Activated naive CD8-positive, alpha-beta T cell treated with anti-CD3 and anti-CD28 coated beads, Interleukin-2, amount 10 ng/mL, durations not matched to agents 7 days and 5 days (primary cell): ENCODE measurements at regions not wholly inside any gene's neighbourhood (a gene's known extent, or its start where the extent isn't known, plus 50 kb on each side); places are given as distances from the start of the nearest gene placed in this dataset.

Experiments
- ATAC-seq: fragments of 150-1000 bp; cut with Tn5 transposase; one replicate; pipeline ENCODE4 v1.10.0; 2021; ENCODE audit warnings: low read depth, moderate library complexity
- POLR2A ChIA-PET: fragments of 350-600 bp; sonication (Branson Sonifier 250); formaldehyde crosslinking; loops from one replicate; lab custom pipeline; 2021; ENCODE audit warnings: antibody characterized with exemption; lab: Charles Lee
- DNase-seq: peaks from one replicate; pipeline ENCODE4 v3.0.0; 2021
- H3K27ac Mint-ChIP-seq: one replicate; pipeline ENCODE4 v1.8.0; 2022; ENCODE audit warnings: mild to moderate bottlenecking, mixed read lengths
- H3K27me3 Mint-ChIP-seq: one replicate; pipeline ENCODE4 v1.8.0; 2022; ENCODE audit warnings: mild to moderate bottlenecking, moderate library complexity, mixed read lengths
- H3K36me3 Mint-ChIP-seq: one replicate; pipeline ENCODE4 v1.8.0; 2021; ENCODE audit warnings: mild to moderate bottlenecking, mixed read lengths
- H3K4me1 Mint-ChIP-seq: one replicate; pipeline ENCODE4 v1.8.0; 2021; ENCODE audit warnings: mixed read lengths
- H3K4me3 Mint-ChIP-seq: one replicate; pipeline ENCODE4 v1.8.0; 2022; ENCODE audit warnings: mild to moderate bottlenecking, moderate library complexity, mixed read lengths
- H3K9me3 Mint-ChIP-seq: one replicate; pipeline ENCODE4 v1.8.0; 2021; ENCODE audit warnings: mixed read lengths

DNA sequence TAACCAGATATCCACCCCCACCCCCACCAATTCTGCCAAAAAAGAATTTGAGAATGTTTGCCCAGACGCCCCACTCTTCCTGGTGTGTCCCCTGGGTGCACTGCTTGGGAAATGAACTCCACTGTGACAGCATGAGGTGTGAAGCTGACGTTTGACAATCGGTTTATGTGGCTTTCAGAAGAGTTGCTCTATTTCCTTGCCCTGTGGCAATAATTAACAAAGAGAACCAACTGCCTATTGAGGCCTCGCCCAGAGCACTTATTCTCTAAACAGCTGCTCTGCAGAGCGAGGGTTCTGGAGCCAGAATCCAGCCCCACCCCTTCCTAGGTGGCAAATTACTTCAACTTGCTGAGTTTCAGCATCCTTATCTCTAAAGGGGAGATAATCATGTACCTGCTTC lies 115.8 kb upstream of the SIX3 start:
- Mint-ChIP-seq H3K36me3 (no peaks in the 10 kb centered on the region), H3K9me3 (no peaks in the 10 kb centered on the region), H3K4me3 (no peak overlapping the region), H3K4me1 (no peaks in the 10 kb centered on the region), H3K27me3 (peaks cover 10% of the 10 kb centered on the region), H3K27ac (no peak overlapping the region)
- POLR2A ChIA-PET = no interaction called here
- no peak for ATAC-seq
- no peak for DNase-seq

DNA sequence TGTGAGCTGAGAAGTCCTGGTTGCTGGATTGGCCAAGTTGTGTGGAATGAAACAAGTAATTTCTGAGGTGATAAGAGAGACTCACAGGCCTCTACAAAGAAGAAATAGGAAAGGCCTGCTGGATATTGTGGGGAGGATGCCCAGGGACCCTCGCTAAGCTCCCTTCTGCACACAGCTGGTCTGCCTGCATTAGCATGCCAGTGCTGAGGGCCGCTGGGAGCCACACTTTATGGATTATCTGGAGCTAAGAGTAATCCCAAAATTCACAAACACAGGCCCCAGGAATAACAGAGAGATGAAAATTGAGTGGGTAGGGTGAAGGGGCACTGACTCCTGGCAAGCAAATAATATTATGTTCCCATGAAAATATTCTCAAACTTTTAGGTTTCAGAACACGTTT lies 114.9 kb upstream of the SIX3 start:
- POLR2A ChIA-PET = no interaction called here
- ATAC-seq (no peak), DNase-seq (no peak)
- H3K27me3 Mint-ChIP-seq = peaks cover 8% of the 10 kb centered on the region
- H3K9me3 Mint-ChIP-seq = no peaks in the 10 kb centered on the region
- no peaks in the 10 kb centered on the region for H3K4me1 Mint-ChIP-seq
- H3K4me3 Mint-ChIP-seq = no peak overlapping the region
- H3K27ac Mint-ChIP-seq = no peak overlapping the region
- H3K36me3 Mint-ChIP-seq = no peaks in the 10 kb centered on the region

DNA sequence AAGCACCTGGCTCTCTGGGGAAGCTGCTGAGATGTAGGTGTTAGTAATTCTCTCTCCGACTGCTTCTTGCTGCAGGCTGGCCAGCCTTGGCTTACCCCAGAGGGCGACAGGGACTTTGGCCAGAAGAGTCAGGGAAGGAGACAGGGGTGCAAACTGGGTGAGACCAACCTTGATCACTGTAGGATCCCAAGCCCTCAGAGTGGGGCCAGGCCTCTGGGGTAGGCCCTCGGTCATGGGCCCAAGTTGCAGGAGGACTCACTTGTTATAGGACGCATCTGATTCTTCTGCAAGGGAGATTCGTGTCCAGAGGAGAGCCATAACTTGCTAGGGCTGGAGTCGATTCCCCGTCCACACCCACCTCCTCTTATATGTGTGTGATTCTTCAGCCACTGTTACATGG lies 111.7 kb upstream of the SIX3 start:
- Mint-ChIP-seq H3K4me3 (no peak overlapping the region), H3K9me3 (no peaks in the 10 kb centered on the region), H3K36me3 (no peaks in the 10 kb centered on the region), H3K27ac (no peak overlapping the region), H3K27me3 (peaks cover 8% of the 10 kb centered on the region), H3K4me1 (no peaks in the 10 kb centered on the region)
- ATAC-seq = no peak
- POLR2A ChIA-PET = no interaction called here
- no peak for DNase-seq

DNA sequence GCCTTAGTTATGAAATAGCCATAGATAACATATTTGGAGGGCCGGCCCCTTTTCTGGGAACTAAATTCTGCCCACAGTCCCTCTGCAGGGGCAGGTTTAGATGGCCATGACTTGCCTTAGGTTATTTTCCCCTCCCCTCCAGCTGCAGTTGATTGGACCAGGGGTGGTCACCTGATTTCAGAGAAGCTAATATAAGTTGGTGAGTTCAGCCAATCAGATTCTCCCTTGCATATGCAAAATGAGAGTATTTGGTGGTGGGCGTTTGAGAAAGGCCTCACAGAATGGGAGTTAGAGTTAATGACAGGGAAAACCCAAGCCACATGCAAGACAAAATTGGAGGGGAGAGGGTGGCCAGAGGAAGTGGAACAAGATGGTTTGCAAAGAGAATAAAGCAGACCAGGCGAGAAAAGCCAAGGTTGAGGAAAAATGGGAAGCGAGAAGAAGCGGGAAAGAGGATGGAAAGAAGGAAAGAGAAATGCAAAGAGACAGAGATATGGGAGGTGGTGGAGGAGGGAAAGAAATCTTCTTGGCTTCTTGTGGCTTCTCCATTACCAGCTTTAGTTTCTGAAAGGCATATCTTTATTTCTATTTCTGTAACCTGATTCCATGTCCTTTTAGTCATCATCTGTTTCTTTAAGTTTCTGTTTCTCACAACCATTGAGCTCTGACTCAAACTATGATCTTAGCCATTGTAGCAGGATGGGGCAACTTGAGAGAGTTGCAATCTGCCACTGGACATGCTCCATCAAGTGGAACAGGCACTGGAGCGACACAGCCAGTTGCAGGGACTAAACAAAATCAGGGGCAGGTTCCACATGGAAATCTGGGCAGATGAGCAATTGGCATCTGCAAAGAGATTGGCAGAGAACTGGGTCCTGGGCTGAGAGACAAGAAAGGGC lies 108.1 kb upstream of the SIX3 start:
- no peaks in the 10 kb centered on the region for H3K4me1 Mint-ChIP-seq
- POLR2A ChIA-PET = no interaction called here
- peaks cover 9% of the 10 kb centered on the region for H3K27me3 Mint-ChIP-seq
- ATAC-seq (no peak), DNase-seq (no peak)
- no peaks in the 10 kb centered on the region for H3K36me3 Mint-ChIP-seq
- H3K4me3 Mint-ChIP-seq = no peak overlapping the region
- no peak overlapping the region for H3K27ac Mint-ChIP-seq
- H3K9me3 Mint-ChIP-seq = no peaks in the 10 kb centered on the region

DNA sequence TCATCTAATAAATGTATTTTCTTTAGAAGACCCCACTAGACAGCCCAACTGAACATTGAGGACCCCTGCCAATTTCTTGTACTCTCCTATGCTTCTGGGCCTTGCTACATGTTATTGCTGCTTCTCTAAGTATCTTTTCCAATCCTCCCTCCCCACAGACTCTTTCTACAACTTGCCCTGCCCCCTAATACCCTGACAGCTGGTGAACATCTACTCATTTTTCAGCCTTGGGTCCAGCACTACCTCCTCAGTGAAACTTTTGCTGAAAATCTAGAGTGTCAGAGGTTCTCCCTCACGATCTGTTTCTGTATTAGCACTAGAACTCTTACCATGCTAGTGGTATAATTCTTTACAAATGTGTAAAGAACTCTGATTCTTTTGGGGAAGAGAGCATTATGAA lies 106.8 kb upstream of the SIX3 start:
- Mint-ChIP-seq H3K4me1 (no peaks in the 10 kb centered on the region), H3K4me3 (no peak overlapping the region), H3K27me3 (peaks cover 4% of the 10 kb centered on the region), H3K27ac (no peak overlapping the region), H3K9me3 (no peaks in the 10 kb centered on the region), H3K36me3 (no peaks in the 10 kb centered on the region)
- DNase-seq (no peak), ATAC-seq (no peak)
- POLR2A ChIA-PET = no interaction called here

DNA sequence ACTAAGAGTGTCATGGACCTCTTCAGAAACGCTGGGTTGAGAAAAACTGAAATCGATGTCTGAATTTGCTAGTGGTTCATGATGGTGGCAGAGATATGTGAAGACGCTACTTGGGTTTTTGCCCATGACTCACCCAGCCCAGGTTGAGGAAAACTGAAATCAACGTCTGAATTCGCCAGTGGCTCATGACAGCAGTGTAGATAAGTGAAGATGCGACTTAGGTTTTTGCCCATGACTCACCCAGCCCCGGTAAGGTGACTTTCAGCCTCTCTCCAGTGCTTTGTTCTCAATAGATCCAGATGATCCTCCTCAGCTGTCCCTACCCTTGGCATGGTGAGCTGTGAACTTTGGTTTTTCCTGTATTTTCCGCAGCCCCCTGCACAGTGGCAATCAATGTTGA lies 105.3 kb upstream of the SIX3 start:
- no peak for DNase-seq
- H3K27ac Mint-ChIP-seq = no peak overlapping the region
- no peaks in the 10 kb centered on the region for H3K4me1 Mint-ChIP-seq
- peaks cover 4% of the 10 kb centered on the region for H3K27me3 Mint-ChIP-seq
- POLR2A ChIA-PET = no interaction called here
- no peak for ATAC-seq
- no peak overlapping the region for H3K4me3 Mint-ChIP-seq
- no peaks in the 10 kb centered on the region for H3K9me3 Mint-ChIP-seq
- H3K36me3 Mint-ChIP-seq = no peaks in the 10 kb centered on the region

DNA sequence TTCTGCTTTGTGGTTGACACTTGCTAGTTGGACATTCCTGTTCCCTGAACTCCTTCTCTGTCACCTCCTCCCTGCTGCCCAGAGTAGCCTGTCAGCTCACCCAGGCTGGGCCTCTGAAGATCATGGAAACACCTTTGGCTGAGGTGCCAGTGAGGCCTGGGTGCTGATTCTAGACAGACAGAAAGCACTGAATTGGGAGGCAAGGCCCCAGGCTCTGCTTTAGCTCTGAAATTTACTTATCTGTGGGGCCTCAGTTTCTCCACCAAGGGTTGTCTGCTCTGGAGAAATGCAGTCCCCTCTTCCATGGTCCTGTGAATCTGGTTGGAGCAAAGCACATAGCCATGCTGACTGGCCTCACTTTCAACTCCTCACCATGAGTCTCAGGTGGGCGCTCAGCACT lies 104.6 kb upstream of the SIX3 start:
- H3K4me3 Mint-ChIP-seq = no peak overlapping the region
- H3K4me1 Mint-ChIP-seq = no peaks in the 10 kb centered on the region
- H3K9me3 Mint-ChIP-seq = no peaks in the 10 kb centered on the region
- POLR2A ChIA-PET = no interaction called here
- no peak for ATAC-seq
- no peak overlapping the region for H3K27ac Mint-ChIP-seq
- H3K36me3 Mint-ChIP-seq = no peaks in the 10 kb centered on the region
- no peak for DNase-seq
- H3K27me3 Mint-ChIP-seq = peaks cover 4% of the 10 kb centered on the region

DNA sequence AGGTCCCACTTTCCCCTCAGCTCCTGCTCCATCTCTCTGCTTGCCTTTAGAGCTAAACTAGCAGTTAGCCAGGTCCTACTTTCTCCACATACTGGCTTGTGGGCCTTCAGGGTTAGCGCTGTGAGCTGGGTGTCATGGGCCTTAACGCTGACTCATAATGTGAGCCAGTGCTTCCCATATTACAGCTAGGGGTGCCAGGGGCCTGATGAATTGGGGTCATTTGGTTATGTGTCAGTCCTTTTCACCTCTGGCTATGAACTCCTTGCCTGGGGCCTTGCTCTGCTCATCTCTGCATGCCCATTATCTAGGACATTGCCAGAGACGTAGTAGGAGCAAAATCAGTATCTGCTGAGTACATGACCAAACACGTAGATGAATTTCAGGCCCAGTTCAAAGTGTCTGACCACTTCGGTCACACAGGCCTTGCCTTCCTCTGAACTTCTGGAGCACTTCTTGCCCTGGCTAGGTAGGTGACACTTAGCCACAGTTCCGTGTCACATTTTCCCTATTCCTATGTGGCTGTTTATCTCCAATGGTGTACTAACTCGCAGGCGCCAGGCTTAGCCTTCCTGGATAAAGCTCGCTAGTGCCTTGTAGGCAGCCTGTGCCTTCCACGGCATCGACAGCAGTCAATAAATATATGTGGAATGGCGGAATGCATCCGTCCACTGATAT lies 103.2 kb upstream of the SIX3 start:
- Mint-ChIP-seq H3K4me1 (no peaks in the 10 kb centered on the region), H3K27me3 (peaks cover 4% of the 10 kb centered on the region), H3K4me3 (no peak overlapping the region), H3K27ac (no peak overlapping the region), H3K36me3 (no peaks in the 10 kb centered on the region), H3K9me3 (no peaks in the 10 kb centered on the region)
- POLR2A ChIA-PET = no interaction called here
- DNase-seq (no peak), ATAC-seq (no peak)

DNA sequence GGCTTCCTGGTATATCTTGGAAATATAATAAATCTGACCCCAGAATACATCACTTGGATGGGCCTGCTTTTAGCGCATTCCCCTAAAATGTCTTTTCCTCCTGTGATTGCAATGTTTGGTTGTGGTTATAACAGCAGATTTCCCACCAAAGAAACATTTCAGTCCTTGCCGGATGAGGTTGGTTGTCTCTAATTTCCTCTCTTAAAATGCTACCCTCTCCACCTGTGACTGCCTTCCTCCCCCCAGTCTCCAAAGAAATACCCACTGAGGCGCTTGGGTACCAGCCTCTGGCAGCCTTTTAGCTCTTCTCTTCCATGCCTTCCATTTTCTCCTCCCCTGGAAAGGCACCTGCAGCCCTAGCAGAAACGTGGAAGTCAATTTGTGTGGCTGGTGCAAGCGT lies 102.1 kb upstream of the SIX3 start:
- Mint-ChIP-seq H3K4me3 (no peak overlapping the region), H3K36me3 (no peaks in the 10 kb centered on the region), H3K27me3 (peaks cover 4% of the 10 kb centered on the region), H3K4me1 (no peaks in the 10 kb centered on the region), H3K27ac (no peak overlapping the region), H3K9me3 (no peaks in the 10 kb centered on the region)
- POLR2A ChIA-PET = no interaction called here
- DNase-seq (no peak), ATAC-seq (no peak)

DNA sequence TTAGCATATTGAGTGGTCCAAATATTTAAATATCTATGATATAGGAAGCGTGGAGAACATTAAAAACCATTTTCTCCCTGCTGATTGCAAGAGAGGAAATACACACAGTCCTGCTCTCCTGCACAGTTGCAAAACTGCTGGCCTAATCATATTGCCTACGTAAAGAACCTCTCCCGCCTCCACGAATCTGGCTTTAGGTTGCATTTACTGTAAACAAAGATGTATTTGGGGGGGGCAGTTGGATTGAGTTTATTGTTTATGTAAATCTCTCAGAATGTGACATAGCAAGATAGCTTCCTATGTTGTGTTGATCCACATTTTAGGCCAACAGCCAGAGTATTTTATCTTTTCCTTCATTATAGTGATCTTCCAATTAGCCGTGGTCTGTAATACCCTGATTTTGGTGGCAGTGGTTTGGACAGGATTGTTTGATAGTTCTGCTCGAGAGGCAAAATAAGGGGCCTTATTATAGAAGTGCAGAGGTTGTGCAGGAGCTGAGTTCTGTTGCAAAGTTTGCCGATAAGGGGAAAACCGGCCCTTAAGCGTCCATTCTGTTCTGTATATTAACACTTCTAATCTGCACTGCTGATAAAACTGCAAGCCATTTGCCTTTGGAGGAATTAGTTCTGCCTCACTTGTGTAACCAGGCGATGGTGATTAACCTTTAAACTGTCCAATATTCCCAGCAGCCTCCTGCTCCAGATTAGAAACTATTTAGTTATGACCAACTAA lies 101.6 kb upstream of the SIX3 start:
- H3K27me3 Mint-ChIP-seq = peaks cover 4% of the 10 kb centered on the region
- H3K4me3 Mint-ChIP-seq = no peak overlapping the region
- no peaks in the 10 kb centered on the region for H3K36me3 Mint-ChIP-seq
- POLR2A ChIA-PET = no interaction called here
- no peaks in the 10 kb centered on the region for H3K4me1 Mint-ChIP-seq
- ATAC-seq (no peak), DNase-seq (no peak)
- H3K9me3 Mint-ChIP-seq = no peaks in the 10 kb centered on the region
- H3K27ac Mint-ChIP-seq = no peak overlapping the region

DNA sequence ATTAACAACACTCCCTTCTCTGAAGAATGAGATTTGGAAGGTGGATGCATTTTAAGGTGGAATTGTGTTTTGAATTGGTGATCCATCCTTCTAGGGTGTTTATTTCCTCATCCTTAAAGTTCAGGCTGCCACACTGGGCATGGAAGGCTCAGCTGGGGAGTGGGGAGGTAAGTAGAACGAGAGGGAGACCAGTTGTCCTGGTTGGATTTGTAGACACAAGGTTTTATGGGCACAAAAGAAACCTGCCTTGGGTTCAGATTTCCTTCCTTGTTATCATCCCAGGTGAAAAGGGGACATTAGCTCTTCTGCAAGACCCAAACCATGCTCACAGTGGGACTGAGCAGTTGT lies 101.0 kb upstream of the SIX3 start:
- no peak for ATAC-seq
- peaks cover 4% of the 10 kb centered on the region for H3K27me3 Mint-ChIP-seq
- no peak for DNase-seq
- no peak overlapping the region for H3K27ac Mint-ChIP-seq
- no peaks in the 10 kb centered on the region for H3K36me3 Mint-ChIP-seq
- no peak overlapping the region for H3K4me3 Mint-ChIP-seq
- H3K9me3 Mint-ChIP-seq = no peaks in the 10 kb centered on the region
- POLR2A ChIA-PET = no interaction called here
- no peaks in the 10 kb centered on the region for H3K4me1 Mint-ChIP-seq

DNA sequence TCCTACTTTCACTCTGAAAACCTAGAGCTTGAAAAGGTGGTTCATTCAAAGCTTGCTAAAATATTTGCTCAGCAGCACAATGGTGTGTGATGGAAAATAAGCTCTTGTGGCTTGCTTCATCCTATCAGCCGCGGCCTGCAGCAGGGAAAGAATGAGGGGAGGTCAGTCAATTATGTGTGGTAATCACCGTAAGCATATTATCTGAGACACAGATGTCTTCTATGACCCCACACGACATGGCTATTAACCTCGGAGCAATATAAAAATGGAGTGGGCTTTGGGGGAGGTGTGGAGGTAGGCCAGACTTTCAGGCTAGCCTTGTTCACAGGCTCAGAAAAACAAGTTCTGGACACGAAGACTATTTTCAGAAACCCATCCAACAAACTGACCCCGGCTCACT lies 98.4 kb upstream of the SIX3 start:
- Mint-ChIP-seq H3K4me1 (no peaks in the 10 kb centered on the region), H3K27ac (no peak overlapping the region), H3K36me3 (no peaks in the 10 kb centered on the region), H3K4me3 (no peak overlapping the region), H3K27me3 (peaks cover 8% of the 10 kb centered on the region), H3K9me3 (no peaks in the 10 kb centered on the region)
- DNase-seq = no peak
- ATAC-seq = no peak
- POLR2A ChIA-PET = no interaction called here

DNA sequence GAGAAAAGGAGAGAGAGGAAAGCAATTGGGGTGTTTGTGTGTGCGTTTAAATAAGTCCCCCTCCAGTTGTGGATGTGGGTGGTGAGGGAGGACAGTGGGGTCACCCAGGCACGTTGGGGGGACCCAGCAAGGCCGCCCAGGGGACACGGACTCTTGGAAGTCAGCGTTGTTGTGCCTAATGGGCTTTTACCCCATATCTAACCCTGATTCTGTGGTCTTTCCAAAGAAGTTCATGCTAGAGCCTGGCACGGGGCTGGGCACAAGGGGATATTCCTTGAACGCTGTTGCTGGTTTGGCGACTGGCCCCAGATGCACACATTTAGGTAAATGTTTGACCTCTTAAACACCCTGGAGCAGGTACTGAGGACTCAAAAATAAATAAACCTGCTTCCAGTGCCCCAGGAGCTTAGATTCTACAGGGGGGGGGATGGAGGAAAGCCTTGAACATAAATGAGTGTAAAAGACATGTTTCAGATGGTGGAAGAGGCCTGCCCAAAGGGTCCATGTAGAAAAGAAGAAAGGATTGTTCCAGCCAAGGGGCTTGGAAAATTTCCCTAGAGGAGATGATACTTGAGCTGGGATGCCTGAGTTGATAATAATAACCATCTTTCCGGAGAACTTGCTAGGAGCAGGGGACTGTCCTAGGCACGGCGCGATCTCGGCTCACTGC lies 97.7 kb upstream of the SIX3 start:
- no peaks in the 10 kb centered on the region for H3K36me3 Mint-ChIP-seq
- no peak overlapping the region for H3K27ac Mint-ChIP-seq
- DNase-seq (no peak), ATAC-seq (no peak)
- peaks cover under 1% of the 10 kb centered on the region for H3K4me1 Mint-ChIP-seq
- no peaks in the 10 kb centered on the region for H3K9me3 Mint-ChIP-seq
- peaks cover 14% of the 10 kb centered on the region for H3K27me3 Mint-ChIP-seq
- POLR2A ChIA-PET = no interaction called here
- H3K4me3 Mint-ChIP-seq = no peak overlapping the region
